H1 (cell line): ENCODE measurements at regions not wholly inside any gene's neighbourhood (a gene's known extent, or its start where the extent isn't known, plus 50 kb on each side); places are given as distances from the start of the nearest gene placed in this dataset.

ENCODE experiments used
- BACH1 ChIP-seq: IDR thresholded peaks from 2 replicates; pipeline ENCODE4 v1.6.1; 2012; ENCODE audit warnings: low read length, improper control_type of control experiment
- POLR2A ChIP-seq, 2 experiments: IDR thresholded peaks; 1 replicate in 1 of 2; 2 replicates in 1 of 2; pipeline ENCODE4 v1.6.1; 2011; ENCODE audit warnings: low read depth in 2 of 2, low read length in 2 of 2, mild to moderate bottlenecking in 2 of 2; ENCODE audit errors: control extremely low read depth in 1 of 2
- TF ChIP-seq, protein P1 (sequence below): IDR thresholded peaks from 2 replicates; pipeline ENCODE4 v1.6.1; 2012; ENCODE audit warnings: low read length, inconsistent platforms

DNA sequence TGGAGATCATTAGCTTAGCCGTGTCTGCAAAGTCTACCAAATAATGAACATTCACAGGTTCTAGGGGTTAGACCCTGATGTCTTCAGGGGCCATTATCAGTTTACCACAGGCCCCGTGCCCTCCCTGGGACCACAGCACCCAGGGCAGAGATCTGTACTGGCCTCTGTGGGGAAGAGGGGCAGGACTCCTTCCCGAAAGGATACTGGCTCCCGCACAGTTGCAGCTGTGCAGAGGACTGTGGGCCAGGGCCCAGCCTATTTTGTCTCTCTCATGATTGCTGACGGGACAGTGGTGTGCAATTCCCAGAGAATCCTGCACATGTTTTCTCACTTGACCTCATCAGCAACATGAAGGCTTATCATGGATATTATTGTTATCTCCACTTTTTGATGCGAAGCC, 243.9 kb downstream of the GLRX3 start (continued):
- TF ChIP-seq, protein P1, sequence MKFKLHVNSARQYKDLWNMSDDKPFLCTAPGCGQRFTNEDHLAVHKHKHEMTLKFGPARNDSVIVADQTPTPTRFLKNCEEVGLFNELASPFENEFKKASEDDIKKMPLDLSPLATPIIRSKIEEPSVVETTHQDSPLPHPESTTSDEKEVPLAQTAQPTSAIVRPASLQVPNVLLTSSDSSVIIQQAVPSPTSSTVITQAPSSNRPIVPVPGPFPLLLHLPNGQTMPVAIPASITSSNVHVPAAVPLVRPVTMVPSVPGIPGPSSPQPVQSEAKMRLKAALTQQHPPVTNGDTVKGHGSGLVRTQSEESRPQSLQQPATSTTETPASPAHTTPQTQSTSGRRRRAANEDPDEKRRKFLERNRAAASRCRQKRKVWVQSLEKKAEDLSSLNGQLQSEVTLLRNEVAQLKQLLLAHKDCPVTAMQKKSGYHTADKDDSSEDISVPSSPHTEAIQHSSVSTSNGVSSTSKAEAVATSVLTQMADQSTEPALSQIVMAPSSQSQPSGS = no peak
- TF ChIP-seq BACH1 (no peak), POLR2A (IDR thresholded peaks at IDR 0.05; ENCODE audit: control extremely low read depth in 1 of 2, low read depth in 2 of 2, low read length in 2 of 2) (no peak)
